ENCODE measurements at regions not wholly inside any gene's neighbourhood (a gene's known extent, or its start where the extent isn't known, plus 50 kb on each side); places are given as distances from the start of the nearest gene placed in this dataset.

DNA sequence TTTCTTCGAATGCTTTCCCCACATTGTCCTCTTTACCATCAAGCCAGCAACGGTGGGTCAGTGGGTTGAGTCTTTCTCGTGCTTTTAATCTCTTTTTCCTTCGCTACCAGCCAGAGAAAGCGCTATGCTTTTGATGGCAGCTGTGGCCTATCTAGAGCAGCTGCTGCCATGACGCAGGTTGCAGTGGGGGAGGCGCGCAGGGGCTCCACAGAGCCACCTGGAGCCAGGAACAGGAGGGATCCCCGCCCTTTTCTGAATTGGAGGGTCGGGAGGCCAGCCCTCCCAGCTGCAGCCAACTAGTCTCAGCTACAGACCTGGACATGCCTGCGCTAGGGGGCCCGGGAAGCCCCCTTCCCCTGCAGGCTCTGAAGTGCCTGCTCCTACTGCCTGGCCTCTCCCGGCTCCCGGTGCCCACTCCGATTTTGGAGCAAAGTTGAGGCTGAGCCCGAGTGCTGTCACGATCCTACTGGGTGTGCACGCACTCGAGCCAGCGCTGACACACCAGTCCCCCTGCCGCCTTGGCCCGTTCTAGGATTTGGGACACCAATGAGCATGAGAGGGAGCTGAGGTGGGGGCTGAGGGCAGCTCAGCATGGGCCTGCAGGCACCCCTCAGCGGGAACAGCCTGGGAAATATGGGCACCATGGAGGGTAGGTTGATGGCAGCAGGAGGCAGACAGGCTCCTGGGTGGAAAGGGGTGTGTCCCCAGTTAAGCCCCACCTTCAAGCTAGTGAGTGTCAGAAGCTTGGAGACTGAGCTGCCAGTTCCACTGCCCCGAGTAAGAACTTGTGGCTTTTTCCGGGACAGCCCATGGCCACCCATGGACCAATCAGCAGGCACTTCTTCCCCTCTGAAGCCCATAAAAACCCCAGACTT lies 784.2 kb downstream of the SLC6A15 start:
- H3K4me1 ChIP-seq (ENCODE audit: control insufficient read depth in 2 of 2, insufficient read depth in 2 of 2, low read length in 2 of 2), result no peaks in the 10 kb centered on the region
- H3K4me1 Mint-ChIP-seq, result no peaks in the 10 kb centered on the region
- DNase-seq (peak; percentile 1), ATAC-seq (ENCODE audit: low read depth) (no peak)
- intact Hi-C loops (cut with micrococcal nuclease), result no loop called here
- H4K20me1 ChIP-seq (ENCODE audit: control insufficient read depth, insufficient read depth, low read length, poor library complexity, severe bottlenecking), result no peaks in the 10 kb centered on the region
- no peak overlapping the region for H3K4me3 Mint-ChIP-seq
- POLR2A ChIA-PET, result no interaction called here
- H3K9ac ChIP-seq (ENCODE audit: low read length), result no peak overlapping the region
- no peak overlapping the region for H3K27ac Mint-ChIP-seq
- no peak overlapping the region for H3K4me3 ChIP-seq (ENCODE audit: control extremely low read depth in 1 of 5, extremely low read depth in 1 of 5, insufficient read depth in 1 of 5, low read depth in 2 of 5, low read length in 4 of 5)
- no peaks in the 10 kb centered on the region for H3K36me3 ChIP-seq (replicated peaks in 1 of 2; ENCODE audit: control extremely low read depth in 1 of 2, control insufficient read depth in 1 of 2, extremely low read depth in 1 of 2, insufficient read depth in 2 of 2, low read length in 1 of 2)
- no peaks in the 10 kb centered on the region for H3K79me2 ChIP-seq (ENCODE audit: control insufficient read depth, insufficient read depth, low read length)
- peaks cover 0 to 17% (median 0%) of the 10 kb centered on the region in 3 donors for H3K9me3 ChIP-seq (ENCODE audit: control extremely low read depth in 1 of 3, control insufficient read depth in 2 of 3, insufficient read depth in 1 of 3, low read length in 2 of 3)
- CTCF ChIA-PET, result no interaction called here
- H2AFZ ChIP-seq (ENCODE audit: insufficient read depth, low read depth, low read length, poor library complexity, severe bottlenecking), result no peak overlapping the region
- H3K27me3 ChIP-seq (replicated peaks in 1 of 4; ENCODE audit: control extremely low read depth in 1 of 4, control insufficient read depth in 3 of 4, insufficient read depth in 4 of 4, low read length in 3 of 4), result no peaks in the 10 kb centered on the region
- H3K27ac ChIP-seq (ENCODE audit: low read length in 2 of 2), result no peak overlapping the region
- TF ChIP-seq EZH2 (IDR thresholded peaks at IDR 0.05; ENCODE audit: borderline replicate concordance, insufficient read depth, low read depth, low read length, poor library complexity, severe bottlenecking) (no peak), CTCF (IDR thresholded peaks at IDR 0.05) (no peak)
- 78% methylated on average over 25 of the region's 25 CpGs for WGBS (ENCODE audit: insufficient coverage)
- H3K4me2 ChIP-seq (replicated peaks; ENCODE audit: low read depth, low read length, poor library complexity, severe bottlenecking), result no peak overlapping the region
- H3K27me3 Mint-ChIP-seq, result no peaks in the 10 kb centered on the region
- no peaks in the 10 kb centered on the region for H3K9me3 Mint-ChIP-seq (ENCODE audit: insufficient read depth)

GRCh38 chr12:84124211-84124610 lies 788.4 kb downstream of the SLC6A15 start:
- CTCF ChIA-PET, result no interaction called here
- intact Hi-C loops (cut with micrococcal nuclease), result no loop called here

More at GRCh38 chr12:84124211-84124610, 788.4 kb downstream of the SLC6A15 start:
- no peak overlapping the region for H3K27ac Mint-ChIP-seq
- Histone ChIP-seq H3K4me1 (ENCODE audit: control insufficient read depth in 2 of 2, insufficient read depth in 2 of 2, low read length in 2 of 2) (no peaks in the 10 kb centered on the region), H3K27ac (ENCODE audit: low read length in 2 of 2) (no peak overlapping the region), H3K4me2 (replicated peaks; ENCODE audit: low read depth, low read length, poor library complexity, severe bottlenecking) (no peak overlapping the region), H4K20me1 (ENCODE audit: control insufficient read depth, insufficient read depth, low read length, poor library complexity, severe bottlenecking) (no peaks in the 10 kb centered on the region), H3K9me3 (ENCODE audit: control extremely low read depth in 1 of 3, control insufficient read depth in 2 of 3, insufficient read depth in 1 of 3, low read length in 2 of 3) (peaks cover 0 to 13% (median 0%) of the 10 kb centered on the region in 3 donors), H3K79me2 (ENCODE audit: control insufficient read depth, insufficient read depth, low read length) (no peaks in the 10 kb centered on the region), H2AFZ (ENCODE audit: insufficient read depth, low read depth, low read length, poor library complexity, severe bottlenecking) (no peak overlapping the region), H3K4me3 (ENCODE audit: control extremely low read depth in 1 of 5, extremely low read depth in 1 of 5, insufficient read depth in 1 of 5, low read depth in 2 of 5, low read length in 4 of 5) (no peak overlapping the region), H3K27me3 (replicated peaks in 1 of 4; ENCODE audit: control extremely low read depth in 1 of 4, control insufficient read depth in 3 of 4, insufficient read depth in 4 of 4, low read length in 3 of 4) (no peaks in the 10 kb centered on the region), H3K9ac (ENCODE audit: low read length) (no peak overlapping the region), H3K36me3 (replicated peaks in 1 of 2; ENCODE audit: control extremely low read depth in 1 of 2, control insufficient read depth in 1 of 2, extremely low read depth in 1 of 2, insufficient read depth in 2 of 2, low read length in 1 of 2) (no peaks in the 10 kb centered on the region)
- no peaks in the 10 kb centered on the region for H3K27me3 Mint-ChIP-seq
- peaks cover 5% of the 10 kb centered on the region for H3K9me3 Mint-ChIP-seq (ENCODE audit: insufficient read depth)
- no peaks in the 10 kb centered on the region for H3K4me1 Mint-ChIP-seq
- POLR2A ChIA-PET, result no interaction called here
- no CpG with 5 or more reads among the region's 1 CpG for WGBS (ENCODE audit: insufficient coverage)
- ATAC-seq (ENCODE audit: low read depth), result no peak
- no peak overlapping the region for H3K4me3 Mint-ChIP-seq
- DNase-seq, result no peak
- TF ChIP-seq EZH2 (IDR thresholded peaks at IDR 0.05; ENCODE audit: borderline replicate concordance, insufficient read depth, low read depth, low read length, poor library complexity, severe bottlenecking), result no peak
- no peak for TF ChIP-seq CTCF (IDR thresholded peaks at IDR 0.05)

All from B cell (primary cell).